B cell (primary cell): ENCODE measurements at regions not wholly inside any gene's neighbourhood (a gene's known extent, or its start where the extent isn't known, plus 50 kb on each side); places are given as distances from the start of the nearest gene placed in this dataset.

ENCODE experiments used
- CTCF ChIP-seq: fragments of 200-600 bp; IDR thresholded peaks from one replicate; pipeline ENCODE4 v1.8.0; 2022; ENCODE audit warnings: antibody characterized with exemption, mild to moderate bottlenecking
- EZH2 ChIP-seq: IDR thresholded peaks from 2 replicates; pipeline ENCODE4 v1.6.1; 2012; ENCODE audit warnings: borderline replicate concordance, low read depth, mild to moderate bottlenecking, moderate library complexity, low read length; ENCODE audit not compliant: insufficient read depth, poor library complexity, severe bottlenecking

- TF ChIP-seq EZH2 (no peak), CTCF (no peak)
These were observed 93.2 kb downstream of the LITAF start for GRCh38 chr16:11493531-11493929.
